Mesendoderm (in vitro differentiated cells): ENCODE measurements at regions not wholly inside any gene's neighbourhood (a gene's known extent, or its start where the extent isn't known, plus 50 kb on each side); places are given as distances from the start of the nearest gene placed in this dataset.

Experiments
- DNase-seq: peaks from one replicate; pipeline ENCODE4 v3.0.0; 2013
- H2AK5ac ChIP-seq: 2 replicates; pipeline ENCODE4 v1.6.1; 2013; ENCODE audit warnings: low read length, inconsistent platforms
- H2BK120ac ChIP-seq: 2 replicates; pipeline ENCODE4 v1.6.1; 2013; ENCODE audit warnings: low read depth, mild to moderate bottlenecking, low read length, moderate library complexity, mixed read lengths
- H2BK15ac ChIP-seq: replicated peaks from 2 replicates; pipeline ENCODE4 v1.6.1; 2013; ENCODE audit warnings: low read depth, mild to moderate bottlenecking, moderate library complexity
- H2BK5ac ChIP-seq: 2 replicates; pipeline ENCODE4 v1.6.1; 2013; ENCODE audit warnings: low read length, inconsistent platforms
- H3K18ac ChIP-seq: 2 replicates; pipeline ENCODE4 v1.6.1; 2013; ENCODE audit warnings: mild to moderate bottlenecking, low read length, mixed read lengths
- H3K23ac ChIP-seq: one replicate; pipeline ENCODE4 v1.6.1; 2013; ENCODE audit warnings: low read length
- H3K27ac ChIP-seq: 2 replicates; pipeline ENCODE4 v1.5.1; 2013; ENCODE audit warnings: low read depth, mild to moderate bottlenecking, inconsistent platforms, low read length, moderate library complexity
- H3K27me3 ChIP-seq: 2 replicates; pipeline ENCODE4 v1.6.1; 2013; ENCODE audit warnings: low read length, control low read depth, mild to moderate bottlenecking, inconsistent platforms; ENCODE audit not compliant: insufficient read depth, poor library complexity
- H3K36me3 ChIP-seq: 2 replicates; pipeline ENCODE4 v1.6.1; 2013; ENCODE audit warnings: low read length, inconsistent platforms; ENCODE audit not compliant: control insufficient read depth, insufficient read depth
- H3K4ac ChIP-seq: one replicate; pipeline ENCODE4 v1.6.1; 2013; ENCODE audit warnings: low read depth, mild to moderate bottlenecking, low read length, moderate library complexity
- H3K4me1 ChIP-seq: 2 replicates; pipeline ENCODE4 v1.6.1; 2013; ENCODE audit warnings: low read depth, low read length, inconsistent platforms; ENCODE audit not compliant: control insufficient read depth
- H3K4me2 ChIP-seq: 2 replicates; pipeline ENCODE4 v1.6.1; 2013; ENCODE audit warnings: low read length
- H3K4me3 ChIP-seq: 2 replicates; pipeline ENCODE4 v1.5.1; 2013; ENCODE audit warnings: mild to moderate bottlenecking, low read length
- H3K56ac ChIP-seq: one replicate; pipeline ENCODE4 v1.6.1; 2013; ENCODE audit warnings: low read length
- H3K79me1 ChIP-seq: 2 replicates; pipeline ENCODE4 v1.6.1; 2013; ENCODE audit warnings: low read length, inconsistent platforms
- H3K79me2 ChIP-seq: 2 replicates; pipeline ENCODE4 v1.6.1; 2013; ENCODE audit warnings: mild to moderate bottlenecking, low read length; ENCODE audit not compliant: control insufficient read depth, insufficient read depth
- H3K9ac ChIP-seq: 2 replicates; pipeline ENCODE4 v1.6.1; 2013; ENCODE audit warnings: low read length, inconsistent platforms
- H4K5ac ChIP-seq: one replicate; pipeline ENCODE4 v1.6.1; 2013; ENCODE audit warnings: low read length
- H4K8ac ChIP-seq: one replicate; pipeline ENCODE4 v1.6.1; 2013; ENCODE audit warnings: low read depth, mild to moderate bottlenecking, control low read depth, low read length, moderate library complexity
- WGBS: extraction: QIAGEN DNeasy Blood & Tissue Kit; methylation state at CpG from one replicate; pipeline ENCODE4 v1.1.7; 2013; ENCODE audit warnings: low lambda C conversion rate, missing lambda C conversion rate; ENCODE audit not compliant: insufficient coverage; ENCODE audit errors: extremely low coverage; 5-methylcytosine and 5-hydroxymethylcytosine counted together

- Histone ChIP-seq H2BK15ac (no peak overlapping the region), H3K4me2 (no peak overlapping the region), H2BK5ac (no peak overlapping the region), H3K79me1 (no peaks in the 10 kb centered on the region), H3K56ac (no peak overlapping the region), H3K79me2 (no peaks in the 10 kb centered on the region), H3K27me3 (no peaks in the 10 kb centered on the region), H3K36me3 (no peaks in the 10 kb centered on the region), H2BK120ac (no peak overlapping the region), H3K4me1 (no peaks in the 10 kb centered on the region), H2AK5ac (no peak overlapping the region), H3K27ac (no peak overlapping the region), H3K9ac (no peak overlapping the region), H3K4me3 (no peak overlapping the region), H3K23ac (no peak overlapping the region), H4K5ac (no peak overlapping the region), H3K4ac (no peak overlapping the region), H3K18ac (no peak overlapping the region), H4K8ac (no peak overlapping the region)
- WGBS: no CpG with 5 or more reads among the region's 6 CpGs
- no peak for DNase-seq
These were observed 262.6 kb upstream of the HS6ST1 start for GRCh38 chr2:128580988-128581848.

GRCh38 chr2:128581849-128582244 lies 263.2 kb upstream of the HS6ST1 start:
- H2BK15ac ChIP-seq: no peak overlapping the region
- H3K18ac ChIP-seq: no peak overlapping the region
- no peak overlapping the region for H3K4ac ChIP-seq
- no peak overlapping the region for H2BK5ac ChIP-seq
- H3K27me3 ChIP-seq: no peaks in the 10 kb centered on the region
- H3K4me3 ChIP-seq: no peak overlapping the region
- H2AK5ac ChIP-seq: no peak overlapping the region
- no peak for DNase-seq
- H3K4me2 ChIP-seq: no peak overlapping the region
- no CpG with 5 or more reads among the region's 2 CpGs for WGBS
- H3K79me1 ChIP-seq: no peaks in the 10 kb centered on the region
- no peak overlapping the region for H3K23ac ChIP-seq
- no peaks in the 10 kb centered on the region for H3K79me2 ChIP-seq
- no peak overlapping the region for H4K8ac ChIP-seq
- no peak overlapping the region for H3K27ac ChIP-seq
- H2BK120ac ChIP-seq: no peak overlapping the region
- no peak overlapping the region for H4K5ac ChIP-seq
- no peak overlapping the region for H3K56ac ChIP-seq
- no peak overlapping the region for H3K9ac ChIP-seq
- no peaks in the 10 kb centered on the region for H3K4me1 ChIP-seq
- H3K36me3 ChIP-seq: no peaks in the 10 kb centered on the region

GRCh38 chr2:128584296-128584890 lies 265.7 kb upstream of the HS6ST1 start:
- no peaks in the 10 kb centered on the region for H3K79me1 ChIP-seq
- WGBS: 100% methylated on average over 7 of the region's 8 CpGs
- no peak overlapping the region for H3K9ac ChIP-seq
- H2BK120ac ChIP-seq: no peak overlapping the region
- DNase-seq: no peak
- no peaks in the 10 kb centered on the region for H3K27me3 ChIP-seq
- H4K8ac ChIP-seq: no peak overlapping the region
- H2BK5ac ChIP-seq: no peak overlapping the region
- no peak overlapping the region for H4K5ac ChIP-seq
- no peak overlapping the region for H3K18ac ChIP-seq
- no peaks in the 10 kb centered on the region for H3K36me3 ChIP-seq
- no peaks in the 10 kb centered on the region for H3K4me1 ChIP-seq
- H2AK5ac ChIP-seq: no peak overlapping the region
- no peak overlapping the region for H3K4me2 ChIP-seq
- no peak overlapping the region for H3K4me3 ChIP-seq
- H3K79me2 ChIP-seq: no peaks in the 10 kb centered on the region
- no peak overlapping the region for H3K23ac ChIP-seq
- H3K27ac ChIP-seq: no peak overlapping the region
- no peak overlapping the region for H2BK15ac ChIP-seq
- no peak overlapping the region for H3K4ac ChIP-seq
- no peak overlapping the region for H3K56ac ChIP-seq

- WGBS: no CpG with 5 or more reads among the region's 3 CpGs
- no peak for DNase-seq
- H4K5ac ChIP-seq: no peak overlapping the region
- H3K23ac ChIP-seq: no peak overlapping the region
- no peak overlapping the region for H3K18ac ChIP-seq
- no peak overlapping the region for H2BK5ac ChIP-seq
- no peaks in the 10 kb centered on the region for H3K79me2 ChIP-seq
- no peaks in the 10 kb centered on the region for H3K79me1 ChIP-seq
- H3K56ac ChIP-seq: no peak overlapping the region
- no peak overlapping the region for H2AK5ac ChIP-seq
- H3K4me2 ChIP-seq: no peak overlapping the region
- no peak overlapping the region for H2BK120ac ChIP-seq
- H3K4ac ChIP-seq: no peak overlapping the region
- H3K9ac ChIP-seq: no peak overlapping the region
- H4K8ac ChIP-seq: no peak overlapping the region
- no peaks in the 10 kb centered on the region for H3K36me3 ChIP-seq
- H3K4me1 ChIP-seq: no peaks in the 10 kb centered on the region
- no peak overlapping the region for H3K27ac ChIP-seq
- no peaks in the 10 kb centered on the region for H3K27me3 ChIP-seq
- no peak overlapping the region for H2BK15ac ChIP-seq
- no peak overlapping the region for H3K4me3 ChIP-seq
These were observed 267.0 kb upstream of the HS6ST1 start for GRCh38 chr2:128585706-128586105.

- H3K4me3 ChIP-seq: no peak overlapping the region
- no peak overlapping the region for H2AK5ac ChIP-seq
- no peaks in the 10 kb centered on the region for H3K27me3 ChIP-seq
- no peak overlapping the region for H3K9ac ChIP-seq
- H2BK5ac ChIP-seq: no peak overlapping the region
- H3K79me1 ChIP-seq: no peaks in the 10 kb centered on the region
- peak; percentile 71 for DNase-seq
- no peak overlapping the region for H3K27ac ChIP-seq
- no peak overlapping the region for H4K5ac ChIP-seq
- no peak overlapping the region for H4K8ac ChIP-seq
- H3K4me1 ChIP-seq: no peaks in the 10 kb centered on the region
- no peak overlapping the region for H3K23ac ChIP-seq
- H2BK120ac ChIP-seq: no peak overlapping the region
- H3K79me2 ChIP-seq: no peaks in the 10 kb centered on the region
- H3K18ac ChIP-seq: no peak overlapping the region
- H3K56ac ChIP-seq: no peak overlapping the region
- H3K36me3 ChIP-seq: no peaks in the 10 kb centered on the region
- no peak overlapping the region for H3K4me2 ChIP-seq
- H3K4ac ChIP-seq: no peak overlapping the region
- H2BK15ac ChIP-seq: no peak overlapping the region
- no CpG with 5 or more reads among the region's 6 CpGs for WGBS
These were observed 271.0 kb upstream of the HS6ST1 start for GRCh38 chr2:128589681-128590080.
